ENCODE measurements at regions not wholly inside any gene's neighbourhood (a gene's known extent, or its start where the extent isn't known, plus 50 kb on each side); places are given as distances from the start of the nearest gene placed in this dataset.

- TF ChIP-seq, protein P1, sequence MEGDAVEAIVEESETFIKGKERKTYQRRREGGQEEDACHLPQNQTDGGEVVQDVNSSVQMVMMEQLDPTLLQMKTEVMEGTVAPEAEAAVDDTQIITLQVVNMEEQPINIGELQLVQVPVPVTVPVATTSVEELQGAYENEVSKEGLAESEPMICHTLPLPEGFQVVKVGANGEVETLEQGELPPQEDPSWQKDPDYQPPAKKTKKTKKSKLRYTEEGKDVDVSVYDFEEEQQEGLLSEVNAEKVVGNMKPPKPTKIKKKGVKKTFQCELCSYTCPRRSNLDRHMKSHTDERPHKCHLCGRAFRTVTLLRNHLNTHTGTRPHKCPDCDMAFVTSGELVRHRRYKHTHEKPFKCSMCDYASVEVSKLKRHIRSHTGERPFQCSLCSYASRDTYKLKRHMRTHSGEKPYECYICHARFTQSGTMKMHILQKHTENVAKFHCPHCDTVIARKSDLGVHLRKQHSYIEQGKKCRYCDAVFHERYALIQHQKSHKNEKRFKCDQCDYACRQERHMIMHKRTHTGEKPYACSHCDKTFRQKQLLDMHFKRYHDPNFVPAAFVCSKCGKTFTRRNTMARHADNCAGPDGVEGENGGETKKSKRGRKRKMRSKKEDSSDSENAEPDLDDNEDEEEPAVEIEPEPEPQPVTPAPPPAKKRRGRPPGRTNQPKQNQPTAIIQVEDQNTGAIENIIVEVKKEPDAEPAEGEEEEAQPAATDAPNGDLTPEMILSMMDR (IDR thresholded peaks at IDR 0.05; ENCODE audit: insufficient read depth, low read length, poor library complexity, severe bottlenecking), result no peak
- Histone ChIP-seq H3K36me3 (ENCODE audit: control insufficient read depth, insufficient read depth, low read length) (no peaks in the 10 kb centered on the region), H3K4me3 (replicated peaks; ENCODE audit: low read depth, low read length) (no peak overlapping the region), H3K27me3 (replicated peaks; ENCODE audit: control insufficient read depth, insufficient read depth, low read length) (peaks cover 2% of the 10 kb centered on the region; the same call in 1 of the 2 replicates)
- no peak for DNase-seq (ENCODE audit: extremely low read depth, insufficient read length)
Measured at GRCh38 chr16:86965331-86965730, 351.9 kb downstream of the C16orf95 start.

DNA sequence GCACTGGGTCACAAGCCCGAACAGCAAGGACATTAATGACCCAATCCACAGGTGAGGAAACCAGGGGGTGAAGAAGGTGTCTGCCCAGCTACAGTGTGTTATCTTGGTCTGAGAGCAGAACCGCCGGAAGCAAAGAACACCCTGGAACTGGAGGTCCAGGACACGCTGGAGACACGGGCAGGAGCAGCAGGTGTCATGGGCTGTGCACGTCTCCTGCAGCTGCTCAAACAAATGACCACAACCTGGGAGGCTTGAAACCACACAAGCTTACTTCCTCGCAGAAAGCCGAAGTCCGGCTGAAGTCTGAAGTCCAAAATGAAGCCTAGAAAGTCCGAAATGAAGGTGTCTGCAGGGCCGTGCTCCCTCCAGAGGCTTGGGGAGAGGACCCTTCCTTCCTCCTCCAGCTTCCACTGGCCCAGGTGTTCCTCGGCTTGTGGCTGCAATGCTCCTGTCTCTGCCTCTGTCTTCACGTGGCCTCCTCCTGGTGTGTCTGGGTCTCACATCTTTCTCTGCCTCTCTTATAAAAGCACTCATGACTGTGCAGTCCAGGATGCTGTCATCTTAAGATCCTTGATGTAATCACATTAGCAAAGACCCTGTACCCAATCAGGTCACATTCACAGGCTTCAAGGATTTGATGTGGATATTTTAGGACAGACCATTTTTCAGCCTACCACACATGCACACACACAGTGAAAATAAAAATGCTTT, 351.2 kb downstream of the C16orf95 start:
- TF ChIP-seq, protein P1 (IDR thresholded peaks at IDR 0.05; ENCODE audit: insufficient read depth, low read length, poor library complexity, severe bottlenecking), result no peak
- Histone ChIP-seq H3K36me3 (ENCODE audit: control insufficient read depth, insufficient read depth, low read length) (no peaks in the 10 kb centered on the region), H3K4me3 (replicated peaks; ENCODE audit: low read depth, low read length) (no peak overlapping the region), H3K27me3 (replicated peaks; ENCODE audit: control insufficient read depth, insufficient read depth, low read length) (peaks cover 2% of the 10 kb centered on the region; the same call in 1 of the 2 replicates)
- DNase-seq (ENCODE audit: extremely low read depth, insufficient read length), result no peak

- TF ChIP-seq, protein P1 (IDR thresholded peaks at IDR 0.05; ENCODE audit: insufficient read depth, low read length, poor library complexity, severe bottlenecking), result no peak
- no peaks in the 10 kb centered on the region for H3K36me3 ChIP-seq (ENCODE audit: control insufficient read depth, insufficient read depth, low read length)
- no peak overlapping the region for H3K4me3 ChIP-seq (replicated peaks; ENCODE audit: low read depth, low read length)
- no peaks in the 10 kb centered on the region; the same call in 1 of the 2 replicates for H3K27me3 ChIP-seq (replicated peaks; ENCODE audit: control insufficient read depth, insufficient read depth, low read length)
- no peak for DNase-seq (ENCODE audit: extremely low read depth, insufficient read length)
Measured at GRCh38 chr16:86966777-86967176, 350.4 kb downstream of the C16orf95 start.

DNA sequence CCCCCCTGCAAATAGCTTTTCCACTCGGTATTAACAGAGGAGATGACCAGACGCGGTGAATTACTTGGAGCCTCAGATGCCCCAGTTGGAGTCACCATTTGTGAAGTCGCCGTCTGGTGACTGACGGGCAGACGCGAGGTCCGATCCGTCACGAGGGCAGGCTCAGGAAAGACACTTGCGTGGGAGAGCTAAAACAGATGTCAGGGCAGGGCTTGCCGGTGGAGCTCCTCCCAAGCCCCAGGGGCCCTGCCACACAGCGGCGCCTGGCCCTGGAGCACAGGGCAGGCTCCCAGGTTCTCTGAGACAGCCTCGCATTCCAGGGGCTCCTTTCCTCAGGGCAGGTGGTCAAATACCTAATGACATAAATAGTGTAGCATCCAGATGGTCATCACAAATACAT, 348.3 kb downstream of the C16orf95 start:
- H3K4me3 ChIP-seq (replicated peaks; ENCODE audit: low read depth, low read length), result no peak overlapping the region
- TF ChIP-seq, protein P1 (IDR thresholded peaks at IDR 0.05; ENCODE audit: insufficient read depth, low read length, poor library complexity, severe bottlenecking), result no peak
- H3K36me3 ChIP-seq (ENCODE audit: control insufficient read depth, insufficient read depth, low read length), result no peaks in the 10 kb centered on the region
- no peak for DNase-seq (ENCODE audit: extremely low read depth, insufficient read length)
- no peaks in the 10 kb centered on the region; the same call in 1 of the 2 replicates for H3K27me3 ChIP-seq (replicated peaks; ENCODE audit: control insufficient read depth, insufficient read depth, low read length)

GRCh38 chr16:86969716-86970115, 347.5 kb downstream of the C16orf95 start:
- TF ChIP-seq, protein P1 (IDR thresholded peaks at IDR 0.05; ENCODE audit: insufficient read depth, low read length, poor library complexity, severe bottlenecking), result no peak
- DNase-seq (ENCODE audit: extremely low read depth, insufficient read length), result no peak
- Histone ChIP-seq H3K4me3 (replicated peaks; ENCODE audit: low read depth, low read length) (no peak overlapping the region), H3K36me3 (ENCODE audit: control insufficient read depth, insufficient read depth, low read length) (no peaks in the 10 kb centered on the region), H3K27me3 (replicated peaks; ENCODE audit: control insufficient read depth, insufficient read depth, low read length) (no peaks in the 10 kb centered on the region; the same call in 1 of the 2 replicates)

All from GM06990 (cell line).